HL-60/S4 (cell line): ENCODE measurements at regions not wholly inside any gene's neighbourhood (a gene's known extent, or its start where the extent isn't known, plus 50 kb on each side); places are given as distances from the start of the nearest gene placed in this dataset.
"Not testable (repeated sequence)": the region's sequence is repeated elsewhere in the genome, so short reads cannot be mapped to it uniquely, and the experiment has no call there.

Source experiments
- in situ Hi-C: fragments of 300-500 bp; cut with MboI; formaldehyde crosslinking; loops from 2 replicates; pipeline ENCODE4 v1.14.3; 2022; ENCODE audit warnings: low sequenced_read_pairs

- in situ Hi-C loops, result not testable (repeated sequence)
Observed at GRCh38 chr6:105858639-105859038, 227.5 kb upstream of the PRDM1 start.

DNA sequence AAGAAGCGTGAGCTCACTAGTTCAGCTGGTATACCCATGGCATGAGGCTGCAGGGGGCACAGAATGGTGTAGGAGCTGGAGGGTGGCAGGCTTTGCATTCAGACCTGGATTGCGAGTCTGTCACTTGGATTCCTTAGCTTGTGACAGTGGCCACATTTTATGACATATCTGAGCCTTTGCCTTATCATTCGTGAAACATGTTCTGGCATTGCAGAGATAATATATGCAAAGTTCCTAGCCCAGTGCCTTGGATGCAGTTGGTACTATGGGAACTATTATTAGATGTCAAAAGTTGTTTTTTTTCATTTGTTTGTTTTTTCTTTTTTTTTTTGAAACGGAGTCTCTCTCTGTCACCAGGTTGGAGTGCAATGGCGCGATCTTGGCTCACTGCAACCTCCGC lies 230.7 kb upstream of the PRDM1 start:
- in situ Hi-C loops, result no loop called here

- in situ Hi-C loops, result not testable (repeated sequence)
Observed at GRCh38 chr6:105853979-105854378, 232.2 kb upstream of the PRDM1 start.

GRCh38 chr6:105851606-105852005 lies 234.5 kb upstream of the PRDM1 start:
- in situ Hi-C loops, result no loop called here

GRCh38 chr6:105851113-105851580 lies 235.0 kb upstream of the PRDM1 start:
- in situ Hi-C loops, result no loop called here

DNA sequence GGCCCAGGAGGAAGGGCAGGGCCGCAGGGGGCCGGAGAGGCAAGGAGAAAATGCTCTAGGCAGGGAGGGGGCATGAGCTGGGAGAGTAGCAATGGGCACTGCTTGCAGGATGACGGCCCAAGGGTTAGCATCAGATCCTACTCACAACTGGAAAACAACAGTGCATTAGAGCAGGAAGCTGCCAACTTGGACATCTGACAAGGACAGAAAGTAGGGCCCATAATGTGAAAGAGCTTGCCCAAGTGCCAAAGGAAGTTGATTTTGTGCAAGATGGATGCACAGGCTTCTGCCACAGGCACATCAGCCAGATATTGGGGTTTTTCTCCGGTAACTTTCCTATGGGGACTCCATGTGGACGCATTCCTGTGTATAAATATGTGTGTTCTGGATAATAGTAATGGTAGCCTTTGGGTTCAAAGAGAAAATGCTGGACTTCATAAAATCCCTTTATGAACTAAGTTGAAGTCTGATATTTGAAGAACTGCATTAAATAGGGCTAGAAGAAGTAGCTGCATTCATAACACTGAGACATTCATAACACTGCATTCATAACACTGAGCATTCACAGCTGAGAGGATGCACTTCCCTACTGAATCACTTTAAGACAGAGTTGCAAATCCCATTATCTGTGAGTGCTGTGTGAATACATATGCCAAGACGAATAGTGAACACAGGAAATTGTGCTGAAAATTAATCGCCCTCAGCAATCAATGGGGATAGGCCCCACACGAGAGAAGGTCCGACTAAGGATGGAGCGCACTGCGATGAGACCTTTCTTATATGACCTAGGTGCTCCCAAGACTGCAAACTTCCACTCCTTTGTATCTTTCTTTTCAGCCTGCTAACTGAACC lies 235.6 kb upstream of the PRDM1 start:
- in situ Hi-C loops, result no loop called here

- in situ Hi-C loops, result no loop called here
Observed at GRCh38 chr6:105849746-105850145, 236.4 kb upstream of the PRDM1 start.

- in situ Hi-C loops, result no loop called here
Observed at GRCh38 chr6:105847433-105847832, 238.7 kb upstream of the PRDM1 start.

- in situ Hi-C loops, result no loop called here
Observed at GRCh38 chr6:105844275-105844883, 241.8 kb upstream of the PRDM1 start.

- in situ Hi-C loops, result no loop called here
Observed at GRCh38 chr6:105839266-105839665, 246.9 kb upstream of the PRDM1 start.

GRCh38 chr6:105838171-105838570 lies 248.0 kb upstream of the PRDM1 start:
- in situ Hi-C loops, result no loop called here

GRCh38 chr6:105836889-105837288 lies 249.2 kb upstream of the PRDM1 start:
- in situ Hi-C loops, result no loop called here

- in situ Hi-C loops, result no loop called here
Observed at GRCh38 chr6:105836379-105836778, 249.8 kb upstream of the PRDM1 start.

GRCh38 chr6:105835373-105835772 lies 250.8 kb upstream of the PRDM1 start:
- in situ Hi-C loops, result no loop called here

DNA sequence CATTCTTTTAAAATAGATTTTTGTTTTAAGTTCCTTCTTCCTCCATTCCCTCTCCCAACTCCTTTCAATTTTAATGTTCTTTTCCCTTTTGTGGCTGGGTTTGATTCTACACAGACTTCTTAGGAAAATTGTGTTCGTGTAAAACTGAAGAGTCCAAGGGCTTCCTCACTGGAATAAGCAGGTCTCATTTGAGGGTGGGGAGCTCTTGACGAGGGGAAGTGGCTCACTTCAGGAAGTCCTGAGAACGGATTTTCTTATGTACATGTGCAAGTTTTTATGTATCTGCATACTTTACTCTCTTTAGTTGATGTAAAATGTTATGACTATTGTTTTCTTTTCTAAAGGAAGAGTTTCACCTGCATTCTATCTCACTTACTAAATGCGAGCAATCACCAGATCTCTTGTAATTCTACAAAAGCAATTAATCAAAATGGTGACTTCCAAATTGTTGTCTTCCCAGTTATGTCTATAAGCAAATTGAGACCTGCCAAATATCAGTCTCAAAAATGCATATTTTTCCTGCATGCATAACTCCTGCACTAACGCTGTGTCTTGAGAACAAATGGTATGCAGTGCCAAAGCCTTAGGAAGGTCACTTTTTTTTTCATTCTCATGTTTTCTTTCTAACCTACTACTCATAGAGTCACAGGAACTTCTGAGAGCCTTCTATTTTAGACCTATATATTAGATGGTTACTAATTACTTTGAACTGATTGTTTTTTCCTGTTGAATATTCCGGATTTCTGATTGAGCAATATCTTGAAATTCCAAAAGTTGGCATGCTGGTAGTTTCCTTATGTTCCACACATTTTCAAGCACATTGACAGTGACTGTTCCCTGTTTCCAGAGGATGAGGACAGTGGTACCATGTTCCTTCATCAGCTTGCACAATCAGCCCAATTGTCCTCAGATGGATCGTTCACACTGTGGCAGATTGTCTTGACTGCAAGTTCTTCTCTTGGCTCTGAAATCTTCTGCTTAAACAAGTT lies 251.9 kb upstream of the PRDM1 start:
- in situ Hi-C loops, result no loop called here

- in situ Hi-C loops, result no loop called here
Observed at GRCh38 chr6:105832313-105832761, 253.8 kb upstream of the PRDM1 start.

DNA sequence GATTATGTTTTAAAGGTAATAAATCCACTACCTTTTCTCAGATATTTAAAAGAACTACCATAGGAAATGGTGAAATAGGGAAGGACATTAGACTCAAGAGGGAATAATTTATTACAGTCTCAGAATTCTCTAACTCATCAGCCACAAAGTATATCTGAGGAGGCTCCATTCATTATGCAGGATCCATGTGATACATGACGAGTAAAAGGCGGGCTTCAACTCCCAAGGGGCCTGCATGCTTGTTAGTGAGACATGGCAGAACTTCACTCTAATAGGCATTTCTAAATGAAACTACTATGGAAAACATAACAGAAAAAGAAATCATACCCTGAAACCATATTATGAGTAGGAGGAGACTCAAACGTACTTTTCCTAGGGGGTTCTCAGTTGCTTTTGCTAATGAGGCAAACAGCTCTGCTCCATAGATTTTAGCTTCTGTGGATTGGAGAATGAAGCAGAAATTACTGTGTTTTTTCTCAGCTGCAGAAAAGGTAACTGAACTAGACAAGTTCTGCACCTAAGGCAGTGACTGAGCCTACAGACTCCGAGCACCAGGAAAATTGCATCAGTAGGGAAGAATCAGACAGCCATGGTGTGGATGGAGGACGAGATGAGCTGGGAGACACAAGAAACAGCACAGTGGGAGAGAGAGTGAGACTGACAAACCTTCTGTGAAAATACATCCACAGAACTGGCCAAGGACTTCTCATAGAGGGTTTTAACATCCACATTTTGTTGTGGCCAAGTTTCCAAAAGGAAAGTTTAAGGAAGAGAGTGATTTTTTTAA lies 254.6 kb upstream of the PRDM1 start:
- in situ Hi-C loops, result no loop called here

DNA sequence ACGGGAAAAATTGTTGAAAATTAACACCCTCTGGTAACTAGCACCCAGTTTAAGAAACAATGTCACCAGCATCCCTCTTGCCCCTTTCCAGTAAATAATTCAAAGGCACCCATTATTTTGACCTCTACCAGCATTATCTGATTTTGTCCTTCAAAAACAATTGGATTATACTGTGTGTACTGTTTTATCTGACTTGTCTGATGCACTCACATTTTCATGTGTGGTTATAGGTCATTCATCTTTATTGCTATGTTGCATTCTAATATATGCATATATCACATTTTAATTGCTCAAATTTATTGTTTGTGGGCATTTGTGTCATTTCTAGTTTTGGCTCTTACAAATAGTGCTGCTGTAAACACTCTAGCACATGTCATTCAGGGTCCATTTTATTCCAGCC lies 260.9 kb upstream of the PRDM1 start:
- in situ Hi-C loops, result no loop called here

DNA sequence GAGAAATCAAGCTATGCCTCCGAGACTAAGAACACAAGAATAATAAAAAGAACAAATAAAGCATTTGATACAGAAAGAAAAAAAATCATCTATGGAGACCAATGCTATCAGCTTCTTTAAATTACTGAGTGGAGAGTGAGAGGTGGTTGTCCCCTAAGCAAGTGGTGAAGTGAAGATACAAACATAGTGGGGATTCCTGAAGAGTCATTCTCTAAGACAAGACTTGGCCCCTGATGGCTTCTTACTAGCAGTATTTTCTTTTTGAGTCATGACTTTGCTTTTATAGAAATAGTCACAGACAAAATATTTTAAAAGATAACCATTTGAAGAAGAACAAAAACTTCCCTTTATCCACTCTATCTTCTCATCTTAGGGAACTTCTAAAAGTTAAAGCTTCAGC lies 261.4 kb upstream of the PRDM1 start:
- in situ Hi-C loops, result no loop called here

GRCh38 chr6:105821777-105822176 lies 264.4 kb upstream of the PRDM1 start:
- in situ Hi-C loops, result no loop called here
